ENCODE measurements at regions not wholly inside any gene's neighbourhood (a gene's known extent, or its start where the extent isn't known, plus 50 kb on each side); places are given as distances from the start of the nearest gene placed in this dataset.
A peak's percentile ranks its signal among the peaks of the same experiment; 100 is the strongest.

GRCh38 chr10:78295242-78295641 lies 261.6 kb downstream of the RPS24 start:
- H3K27ac Mint-ChIP-seq (ENCODE audit: unreplicated experiment) = no peak overlapping the region
- no peak overlapping the region for H3K4me3 Mint-ChIP-seq (ENCODE audit: unreplicated experiment)
- peaks cover 8% of the 10 kb centered on the region for H3K4me1 Mint-ChIP-seq (ENCODE audit: low read depth)
- peaks cover 3% of the 10 kb centered on the region for H3K9me3 Mint-ChIP-seq (ENCODE audit: low read depth)
- no peak for TF ChIP-seq CTCF (IDR thresholded peaks at IDR 0.05)
- no peaks in the 10 kb centered on the region for H3K36me3 Mint-ChIP-seq (ENCODE audit: low read depth)
- peaks cover 9% of the 10 kb centered on the region for H3K27me3 Mint-ChIP-seq (ENCODE audit: low read depth)
- DNase-seq (ENCODE audit: low spot score) = no peak

GRCh38 chr10:78296785-78297184 lies 263.1 kb downstream of the RPS24 start:
- H3K9me3 Mint-ChIP-seq (ENCODE audit: low read depth) = peaks cover 3% of the 10 kb centered on the region
- H3K27ac Mint-ChIP-seq (ENCODE audit: unreplicated experiment) = no peak overlapping the region
- no peaks in the 10 kb centered on the region for H3K36me3 Mint-ChIP-seq (ENCODE audit: low read depth)
- peaks cover 6% of the 10 kb centered on the region for H3K27me3 Mint-ChIP-seq (ENCODE audit: low read depth)
- no peak overlapping the region for H3K4me3 Mint-ChIP-seq (ENCODE audit: unreplicated experiment)
- no peak for DNase-seq (ENCODE audit: low spot score)
- TF ChIP-seq CTCF (IDR thresholded peaks at IDR 0.05) = no peak
- peaks cover 8% of the 10 kb centered on the region for H3K4me1 Mint-ChIP-seq (ENCODE audit: low read depth)

GRCh38 chr10:78297997-78298396 lies 264.3 kb downstream of the RPS24 start:
- H3K4me3 Mint-ChIP-seq (ENCODE audit: unreplicated experiment) = no peak overlapping the region
- TF ChIP-seq CTCF (IDR thresholded peaks at IDR 0.05) = no peak
- no peak for DNase-seq (ENCODE audit: low spot score)
- no peak overlapping the region for H3K27ac Mint-ChIP-seq (ENCODE audit: unreplicated experiment)
- H3K4me1 Mint-ChIP-seq (ENCODE audit: low read depth) = peaks cover 16% of the 10 kb centered on the region
- peaks cover 3% of the 10 kb centered on the region for H3K9me3 Mint-ChIP-seq (ENCODE audit: low read depth)
- no peaks in the 10 kb centered on the region for H3K36me3 Mint-ChIP-seq (ENCODE audit: low read depth)
- H3K27me3 Mint-ChIP-seq (ENCODE audit: low read depth) = no peaks in the 10 kb centered on the region

- peak; percentile 50 for DNase-seq (ENCODE audit: low spot score)
- no peaks in the 10 kb centered on the region for H3K36me3 Mint-ChIP-seq (ENCODE audit: low read depth)
Measured at GRCh38 chr10:78298835-78299234, 265.2 kb downstream of the RPS24 start.

GRCh38 chr10:78299851-78300468 lies 266.3 kb downstream of the RPS24 start:
- Mint-ChIP-seq H3K27me3 (ENCODE audit: low read depth) (no peaks in the 10 kb centered on the region), H3K9me3 (ENCODE audit: low read depth) (peaks cover 3% of the 10 kb centered on the region), H3K36me3 (ENCODE audit: low read depth) (no peaks in the 10 kb centered on the region), H3K4me1 (ENCODE audit: low read depth) (peaks cover 13% of the 10 kb centered on the region), H3K4me3 (ENCODE audit: unreplicated experiment) (no peak overlapping the region), H3K27ac (ENCODE audit: unreplicated experiment) (no peak overlapping the region)
- TF ChIP-seq CTCF (IDR thresholded peaks at IDR 0.05) = no peak
- DNase-seq (ENCODE audit: low spot score) = peak; percentile 32

More at GRCh38 chr10:78298835-78299234, 265.2 kb downstream of the RPS24 start:
- Mint-ChIP-seq H3K4me1 (ENCODE audit: low read depth) (peaks cover 18% of the 10 kb centered on the region), H3K4me3 (ENCODE audit: unreplicated experiment) (no peak overlapping the region), H3K27ac (ENCODE audit: unreplicated experiment) (no peak overlapping the region), H3K9me3 (ENCODE audit: low read depth) (peaks cover 3% of the 10 kb centered on the region), H3K27me3 (ENCODE audit: low read depth) (no peaks in the 10 kb centered on the region)
- TF ChIP-seq CTCF (IDR thresholded peaks at IDR 0.05) = no peak
